LNCaP clone FGC (cell line): ENCODE measurements at regions not wholly inside any gene's neighbourhood (a gene's known extent, or its start where the extent isn't known, plus 50 kb on each side); places are given as distances from the start of the nearest gene placed in this dataset.

ENCODE experiments used
- DNase-seq: peaks from one replicate; pipeline ENCODE4 v3.0.0-alpha.2; 2011; ENCODE audit warnings: low read depth
- H3K4me3 ChIP-seq: 2 replicates; pipeline ENCODE4 v1.5.1; 2011; ENCODE audit warnings: mild to moderate bottlenecking, low read depth, low read length, control low read depth
- TF ChIP-seq, protein P1 (sequence below): IDR thresholded peaks from 2 replicates; pipeline ENCODE4 v1.5.1; 2012; ENCODE audit warnings: mild to moderate bottlenecking; ENCODE audit not compliant: control insufficient read depth, insufficient read depth; ENCODE audit errors: extremely low read depth

DNA sequence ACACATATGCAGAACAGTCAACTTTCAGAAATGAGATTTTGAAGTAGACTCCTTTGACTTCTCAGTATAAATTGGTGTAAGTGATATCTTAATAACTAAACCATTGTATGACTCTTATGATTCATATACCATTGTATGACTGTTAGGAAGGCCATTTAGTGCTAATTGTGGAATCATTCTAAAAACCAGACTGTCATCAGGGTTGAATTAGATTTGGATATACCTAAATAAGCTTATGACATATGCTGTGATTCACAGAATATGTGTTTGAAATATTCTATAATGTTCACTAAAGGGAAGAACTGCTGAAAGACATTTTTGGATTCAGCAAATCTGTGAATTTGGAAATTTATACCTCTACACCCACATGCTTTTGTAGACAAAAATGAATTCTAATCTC is 438.1 kb downstream of the MDFIC start:
- TF ChIP-seq, protein P1, sequence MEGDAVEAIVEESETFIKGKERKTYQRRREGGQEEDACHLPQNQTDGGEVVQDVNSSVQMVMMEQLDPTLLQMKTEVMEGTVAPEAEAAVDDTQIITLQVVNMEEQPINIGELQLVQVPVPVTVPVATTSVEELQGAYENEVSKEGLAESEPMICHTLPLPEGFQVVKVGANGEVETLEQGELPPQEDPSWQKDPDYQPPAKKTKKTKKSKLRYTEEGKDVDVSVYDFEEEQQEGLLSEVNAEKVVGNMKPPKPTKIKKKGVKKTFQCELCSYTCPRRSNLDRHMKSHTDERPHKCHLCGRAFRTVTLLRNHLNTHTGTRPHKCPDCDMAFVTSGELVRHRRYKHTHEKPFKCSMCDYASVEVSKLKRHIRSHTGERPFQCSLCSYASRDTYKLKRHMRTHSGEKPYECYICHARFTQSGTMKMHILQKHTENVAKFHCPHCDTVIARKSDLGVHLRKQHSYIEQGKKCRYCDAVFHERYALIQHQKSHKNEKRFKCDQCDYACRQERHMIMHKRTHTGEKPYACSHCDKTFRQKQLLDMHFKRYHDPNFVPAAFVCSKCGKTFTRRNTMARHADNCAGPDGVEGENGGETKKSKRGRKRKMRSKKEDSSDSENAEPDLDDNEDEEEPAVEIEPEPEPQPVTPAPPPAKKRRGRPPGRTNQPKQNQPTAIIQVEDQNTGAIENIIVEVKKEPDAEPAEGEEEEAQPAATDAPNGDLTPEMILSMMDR = no peak
- H3K4me3 ChIP-seq = no peak overlapping the region
- DNase-seq = no peak

DNA sequence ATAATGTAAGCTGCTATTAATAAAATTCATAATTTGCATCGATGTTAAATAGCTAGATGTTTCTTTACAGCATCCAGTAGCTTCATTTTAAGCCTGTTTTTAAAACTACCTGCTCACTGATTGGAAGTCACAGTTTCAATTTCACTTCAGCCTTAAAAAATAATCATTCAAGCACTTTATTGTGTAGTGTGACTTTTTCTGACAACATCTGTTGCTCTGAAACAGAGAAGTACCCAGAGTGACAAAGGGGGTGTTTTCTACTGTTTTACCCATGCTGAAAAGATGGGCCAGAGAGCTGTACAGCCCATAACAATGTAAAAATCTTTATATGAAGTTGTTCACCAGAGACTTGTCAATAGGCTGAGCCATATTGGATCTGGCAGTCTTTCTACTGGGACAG is 437.2 kb downstream of the MDFIC start:
- TF ChIP-seq, protein P1 = no peak
- no peak for DNase-seq
- no peak overlapping the region for H3K4me3 ChIP-seq

DNA sequence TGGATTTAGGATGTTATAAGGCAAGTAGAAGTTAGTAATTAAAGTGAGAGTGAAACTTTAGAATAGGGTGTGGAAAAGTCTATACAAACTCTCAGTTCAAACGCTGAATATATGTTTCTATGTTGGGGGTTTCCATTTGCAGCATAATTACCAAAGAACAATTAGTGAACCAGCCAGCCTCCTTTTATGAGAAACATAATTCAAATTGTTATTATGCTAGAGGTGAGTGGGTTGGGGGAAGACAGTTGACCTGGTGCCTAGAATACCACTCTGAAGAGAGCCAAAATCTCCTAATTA is 435.8 kb downstream of the MDFIC start:
- DNase-seq = no peak
- H3K4me3 ChIP-seq = no peak overlapping the region
- TF ChIP-seq, protein P1 = no peak

DNA sequence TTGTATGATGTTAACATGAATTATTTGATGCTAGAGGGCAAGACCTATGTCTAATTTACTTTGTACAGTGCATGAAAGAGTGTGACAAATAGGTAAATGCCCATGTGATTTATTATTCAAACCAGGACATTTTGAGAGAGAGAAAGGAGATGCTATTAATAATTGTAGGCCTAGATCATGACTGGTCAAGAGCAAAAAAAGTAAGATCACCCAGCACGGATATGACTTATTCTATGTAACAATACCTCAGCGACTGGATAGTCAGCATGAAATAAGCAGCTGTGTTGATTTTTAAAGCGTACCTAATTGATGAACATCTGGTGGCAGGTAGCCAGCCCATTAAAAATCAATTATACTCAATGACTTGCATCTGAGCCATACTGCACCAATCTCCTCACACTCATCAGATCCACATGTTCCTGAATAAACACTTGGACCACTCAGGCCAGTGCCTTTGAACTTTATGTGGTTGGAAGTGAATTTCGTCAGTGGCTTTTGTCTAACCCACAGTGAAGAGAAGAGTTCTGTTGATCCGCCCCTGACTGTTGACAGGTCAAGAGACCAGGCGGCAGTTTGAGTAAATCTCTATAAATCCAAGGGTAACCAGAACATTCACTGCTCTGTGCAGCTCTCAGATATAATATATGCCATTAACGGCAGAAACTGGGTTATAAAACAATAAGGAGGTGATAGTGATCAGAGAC is 435.3 kb downstream of the MDFIC start:
- TF ChIP-seq, protein P1 = no peak
- H3K4me3 ChIP-seq = no peak overlapping the region
- no peak for DNase-seq

DNA sequence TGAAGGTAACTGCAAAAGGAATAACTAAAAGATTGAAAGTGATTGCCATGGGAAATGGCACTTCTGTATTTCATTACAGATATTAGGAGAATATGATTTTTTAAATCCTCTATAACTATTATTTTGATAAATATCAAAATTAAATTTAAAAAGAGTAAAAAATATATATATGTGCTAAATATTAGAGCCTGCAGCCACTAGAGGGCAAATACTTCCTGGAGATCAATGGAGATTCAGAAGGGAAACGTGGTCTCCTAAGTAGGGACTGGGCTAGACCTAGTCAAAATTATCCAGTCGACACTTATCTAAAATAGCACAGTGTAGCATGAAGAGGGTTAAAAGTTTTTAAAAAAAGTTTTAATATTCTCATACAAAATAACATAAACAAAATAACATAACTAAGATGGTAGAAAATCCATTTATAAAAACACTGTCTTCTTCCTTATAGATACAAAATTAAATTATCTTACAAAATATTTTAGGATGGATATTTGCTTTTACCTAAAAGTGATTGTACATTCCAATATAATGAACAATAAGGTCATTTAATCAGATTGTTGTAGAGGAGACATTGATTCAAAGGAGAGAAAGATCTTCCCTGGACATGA is 434.3 kb downstream of the MDFIC start:
- no peak for DNase-seq
- H3K4me3 ChIP-seq = no peak overlapping the region
- TF ChIP-seq, protein P1 = peak; percentile 25

DNA sequence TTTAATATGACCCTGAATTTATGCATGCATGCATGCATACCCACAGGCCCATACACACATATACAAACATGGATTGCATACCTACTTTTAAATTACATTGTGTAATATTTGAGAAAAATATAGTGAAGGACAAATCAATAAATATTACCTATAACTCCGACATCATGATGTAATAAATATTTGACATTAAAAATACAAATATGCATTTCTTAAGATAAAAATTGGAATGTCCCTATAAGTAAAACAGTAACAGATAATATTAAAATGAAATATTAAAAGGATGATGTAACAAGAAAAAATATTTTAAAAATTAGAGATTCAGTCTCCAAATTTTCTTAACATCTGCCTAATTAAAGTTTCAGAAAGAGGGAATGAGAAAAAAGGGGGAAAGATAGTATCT is 433.0 kb downstream of the MDFIC start:
- TF ChIP-seq, protein P1 = no peak
- no peak for DNase-seq
- no peak overlapping the region for H3K4me3 ChIP-seq

DNA sequence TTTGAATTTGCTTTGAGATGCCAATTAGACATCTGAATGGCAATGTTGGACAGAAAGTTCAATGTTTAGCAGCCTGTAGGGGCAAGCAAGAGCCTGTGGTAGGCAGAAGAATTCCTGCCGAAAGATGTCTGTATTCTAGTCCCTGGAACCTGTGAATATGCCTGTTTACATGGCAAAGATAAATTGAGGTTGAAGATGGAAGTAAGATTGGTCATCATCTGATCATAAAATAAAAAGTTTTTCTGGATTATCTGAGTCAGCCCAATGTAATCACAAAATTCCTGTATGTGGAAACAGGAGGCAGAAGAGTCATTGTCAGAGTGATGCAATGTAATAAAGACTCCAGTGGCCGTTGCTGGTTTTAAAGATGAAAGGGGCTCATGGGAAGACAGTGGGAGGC is 430.5 kb downstream of the MDFIC start:
- TF ChIP-seq, protein P1 = no peak
- DNase-seq = no peak
- H3K4me3 ChIP-seq = no peak overlapping the region
